ENCODE measurements at regions not wholly inside any gene's neighbourhood (a gene's known extent, or its start where the extent isn't known, plus 50 kb on each side); places are given as distances from the start of the nearest gene placed in this dataset.

DNA sequence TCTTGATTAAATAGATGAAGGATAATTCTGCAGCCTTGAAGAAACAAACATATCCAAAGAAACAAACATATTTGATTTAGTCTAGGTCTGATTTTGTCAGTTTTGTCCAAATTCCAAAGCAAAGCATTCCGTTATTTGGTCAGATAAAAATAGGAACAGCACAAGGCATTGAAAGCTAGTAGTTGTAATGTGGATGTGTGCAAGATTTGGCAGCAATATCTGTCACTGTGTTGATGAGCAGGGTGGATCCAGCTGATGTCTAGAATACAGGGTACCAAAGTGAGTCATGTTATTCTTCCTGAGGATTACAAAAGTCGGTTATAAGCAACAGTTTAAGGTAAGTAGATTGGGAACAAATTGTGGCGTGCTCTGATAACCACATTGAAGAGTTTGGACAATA lies 69.3 kb upstream of the PLPPR1 start:
- TF ChIP-seq CTCF (conservative IDR thresholded peaks at IDR 0.05; ENCODE audit: low read depth, low read length): no peak
- no peak overlapping the region for H3K4me3 ChIP-seq (ENCODE audit: low read depth, low read length)
- DNase-seq (ENCODE audit: low read depth): no peak
